Peyer's patch (tissue), 4 donors: ENCODE measurements at regions not wholly inside any gene's neighbourhood (a gene's known extent, or its start where the extent isn't known, plus 50 kb on each side); places are given as distances from the start of the nearest gene placed in this dataset.

ENCODE experiments used
- POLR2A ChIP-seq, 2 donors: fragments of 450-650 bp; IDR thresholded peaks; one replicate each; pipeline ENCODE4 v1.5.1; 2017; ENCODE audit warnings: antibody characterized with exemption in 2 of 2, mild to moderate bottlenecking in 2 of 2, moderate library complexity in 2 of 2
- TF ChIP-seq, protein P1 (sequence below), 6 experiments: fragments of 450-650 bp in 4 of 6; fragments of 200-600 bp in 2 of 6; sonication (generic) in 1 of 6; IDR thresholded peaks; one replicate each; pipeline ENCODE4 v1.5.1; 2017 to 2019; ENCODE audit warnings: antibody characterized with exemption in 6 of 6, mild to moderate bottlenecking in 3 of 6, moderate library complexity in 1 of 6

DNA sequence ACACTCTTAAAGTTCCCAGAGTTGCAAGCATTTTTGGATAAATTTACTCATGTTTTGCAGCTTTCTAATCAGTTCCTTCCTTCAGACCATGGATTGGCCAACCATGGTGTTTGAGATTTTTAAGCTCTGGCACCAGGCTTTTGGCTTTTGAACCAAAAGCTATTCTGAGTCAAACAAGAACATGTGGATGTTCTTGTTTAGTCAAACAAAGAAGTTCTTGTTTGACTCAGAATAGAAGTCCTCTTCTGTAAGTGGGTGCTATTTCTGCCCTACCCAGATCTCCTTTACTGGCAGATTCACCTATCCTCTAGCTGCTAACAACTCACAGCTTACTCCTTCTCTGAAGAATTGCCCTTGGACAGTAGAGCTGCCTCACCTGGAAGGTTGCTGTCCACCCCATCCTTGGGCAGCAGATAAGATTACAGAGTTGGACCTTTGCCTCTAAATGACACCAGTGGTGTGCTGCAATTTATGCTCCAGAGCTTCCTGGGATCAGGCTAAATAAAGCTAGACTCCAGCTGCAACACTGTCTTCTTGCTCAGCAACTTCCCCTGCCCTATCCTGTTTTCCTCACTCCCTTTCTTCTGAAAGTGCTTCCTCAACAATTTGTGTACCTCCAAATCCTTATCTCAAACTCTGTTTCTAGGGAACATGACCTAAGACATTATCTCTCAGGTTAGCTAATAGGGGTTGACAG is 65.6 kb downstream of the COL6A6 start:
- TF ChIP-seq, protein P1, sequence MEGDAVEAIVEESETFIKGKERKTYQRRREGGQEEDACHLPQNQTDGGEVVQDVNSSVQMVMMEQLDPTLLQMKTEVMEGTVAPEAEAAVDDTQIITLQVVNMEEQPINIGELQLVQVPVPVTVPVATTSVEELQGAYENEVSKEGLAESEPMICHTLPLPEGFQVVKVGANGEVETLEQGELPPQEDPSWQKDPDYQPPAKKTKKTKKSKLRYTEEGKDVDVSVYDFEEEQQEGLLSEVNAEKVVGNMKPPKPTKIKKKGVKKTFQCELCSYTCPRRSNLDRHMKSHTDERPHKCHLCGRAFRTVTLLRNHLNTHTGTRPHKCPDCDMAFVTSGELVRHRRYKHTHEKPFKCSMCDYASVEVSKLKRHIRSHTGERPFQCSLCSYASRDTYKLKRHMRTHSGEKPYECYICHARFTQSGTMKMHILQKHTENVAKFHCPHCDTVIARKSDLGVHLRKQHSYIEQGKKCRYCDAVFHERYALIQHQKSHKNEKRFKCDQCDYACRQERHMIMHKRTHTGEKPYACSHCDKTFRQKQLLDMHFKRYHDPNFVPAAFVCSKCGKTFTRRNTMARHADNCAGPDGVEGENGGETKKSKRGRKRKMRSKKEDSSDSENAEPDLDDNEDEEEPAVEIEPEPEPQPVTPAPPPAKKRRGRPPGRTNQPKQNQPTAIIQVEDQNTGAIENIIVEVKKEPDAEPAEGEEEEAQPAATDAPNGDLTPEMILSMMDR (IDR thresholded peaks at IDR 0.05): no peak
- TF ChIP-seq POLR2A (IDR thresholded peaks at IDR 0.05): no peak
